Neural progenitor cell (in vitro differentiated cells): ENCODE measurements at regions not wholly inside any gene's neighbourhood (a gene's known extent, or its start where the extent isn't known, plus 50 kb on each side); places are given as distances from the start of the nearest gene placed in this dataset.

Experiments used
- CTCF ChIP-seq: fragments of 200-600 bp; sonication (generic); IDR thresholded peaks from 2 replicates; pipeline ENCODE4 v1.5.1; 2017; ENCODE audit warnings: antibody characterized with exemption, mild to moderate bottlenecking
- EZH2phosphoT487 ChIP-seq: fragments of 200-600 bp; sonication (generic); IDR thresholded peaks from 2 replicates; pipeline ENCODE4 v1.6.1; 2017; ENCODE audit warnings: antibody characterized with exemption

- no peak for TF ChIP-seq EZH2phosphoT487
- no peak for TF ChIP-seq CTCF
These were observed 468.0 kb upstream of the ZMIZ1 start for GRCh38 chr10:78600740-78601139.
